Vagina (tissue), 2 donors: ENCODE measurements at regions not wholly inside any gene's neighbourhood (a gene's known extent, or its start where the extent isn't known, plus 50 kb on each side); places are given as distances from the start of the nearest gene placed in this dataset.

Experiments
- CTCF ChIP-seq, 3 experiments: fragments of 450-650 bp in 2 of 3; fragments of 200-600 bp in 1 of 3; sonication (generic) in 1 of 3; IDR thresholded peaks; one replicate each; pipeline ENCODE4 v1.5.1; 2017 to 2019; ENCODE audit warnings: antibody characterized with exemption in 3 of 3, mild to moderate bottlenecking in 2 of 3, moderate library complexity in 2 of 3
- POLR2A ChIP-seq, 2 donors: fragments of 450-650 bp; IDR thresholded peaks; one replicate each; pipeline ENCODE4 v1.6.1; 2017; ENCODE audit warnings: antibody characterized with exemption in 2 of 2, mild to moderate bottlenecking in 2 of 2, moderate library complexity in 2 of 2

DNA sequence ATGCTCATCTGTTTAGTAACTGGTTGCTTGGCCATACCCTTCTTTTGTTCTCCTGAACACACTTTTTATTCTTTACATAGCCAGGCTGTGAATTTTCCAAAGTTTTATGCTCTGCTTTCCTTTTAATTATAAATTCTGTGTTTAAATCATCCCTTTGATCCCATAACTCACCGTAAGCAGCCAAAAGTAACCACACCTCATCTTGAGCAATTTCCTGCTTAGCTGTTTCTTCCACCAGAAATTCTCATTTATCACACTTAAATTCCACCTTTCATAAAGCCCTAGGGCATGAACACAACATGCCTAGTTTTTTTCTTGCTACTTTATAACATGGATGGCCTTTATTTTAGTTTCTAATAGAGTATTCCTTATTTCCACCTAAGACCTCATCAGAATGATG, 510.7 kb downstream of the C12orf50 start:
- no peak for TF ChIP-seq CTCF (IDR thresholded peaks at IDR 0.05)
- TF ChIP-seq POLR2A (IDR thresholded peaks at IDR 0.05), result no peak
